Adrenal gland (tissue), 5 donors: ENCODE measurements at regions not wholly inside any gene's neighbourhood (a gene's known extent, or its start where the extent isn't known, plus 50 kb on each side); places are given as distances from the start of the nearest gene placed in this dataset.

Source experiments
- POLR2A ChIP-seq, 2 donors: fragments of 450-650 bp; IDR thresholded peaks; one replicate each; pipeline ENCODE4 v1.6.1; 2017; ENCODE audit warnings: antibody characterized with exemption in 2 of 2, mild to moderate bottlenecking in 2 of 2, moderate library complexity in 1 of 2
- TF ChIP-seq, protein P1 (sequence below), 6 experiments: fragments of 450-650 bp in 4 of 6; fragments of 200-600 bp in 2 of 6; sonication (generic) in 1 of 6; IDR thresholded peaks; 1 replicate in 5 of 6; 2 replicates in 1 of 6; pipeline versions ENCODE4 v1.5.1 to v1.8.0; 2016 to 2021; ENCODE audit warnings: antibody characterized with exemption in 6 of 6, mild to moderate bottlenecking in 2 of 6, moderate library complexity in 1 of 6
- donor health status: DM: no; HTN: no; CAD: no.

DNA sequence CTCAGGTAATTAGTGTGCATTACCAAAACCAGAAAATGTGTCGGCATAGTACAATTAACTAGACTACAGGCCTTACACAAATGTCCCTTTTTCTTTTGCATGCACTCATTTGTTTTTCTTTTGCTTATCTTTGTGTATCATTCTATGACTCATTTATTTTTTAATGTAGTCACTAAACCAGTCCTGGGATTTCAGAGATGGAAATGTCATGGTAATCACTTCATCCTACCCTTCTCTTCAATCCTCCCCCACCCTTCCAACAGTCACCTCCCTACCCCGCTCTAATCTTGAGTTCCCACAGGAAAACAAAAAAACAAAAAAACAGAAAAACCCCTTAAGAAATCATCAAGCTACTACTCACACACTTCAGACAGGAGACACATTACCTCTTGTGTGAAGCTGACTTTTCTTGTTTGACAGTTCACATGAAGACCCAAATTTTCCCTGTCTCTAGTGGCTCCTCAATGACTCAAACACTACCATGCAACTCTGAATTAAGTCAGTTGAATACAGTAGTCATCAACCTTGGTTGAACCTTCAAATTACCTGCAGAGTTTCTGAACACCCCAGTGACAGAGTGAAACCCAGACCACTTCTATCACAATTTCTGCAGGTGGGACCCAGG is 242.4 kb upstream of the SALL1 start:
- no peak for TF ChIP-seq POLR2A (IDR thresholded peaks at IDR 0.05)
- TF ChIP-seq, protein P1, sequence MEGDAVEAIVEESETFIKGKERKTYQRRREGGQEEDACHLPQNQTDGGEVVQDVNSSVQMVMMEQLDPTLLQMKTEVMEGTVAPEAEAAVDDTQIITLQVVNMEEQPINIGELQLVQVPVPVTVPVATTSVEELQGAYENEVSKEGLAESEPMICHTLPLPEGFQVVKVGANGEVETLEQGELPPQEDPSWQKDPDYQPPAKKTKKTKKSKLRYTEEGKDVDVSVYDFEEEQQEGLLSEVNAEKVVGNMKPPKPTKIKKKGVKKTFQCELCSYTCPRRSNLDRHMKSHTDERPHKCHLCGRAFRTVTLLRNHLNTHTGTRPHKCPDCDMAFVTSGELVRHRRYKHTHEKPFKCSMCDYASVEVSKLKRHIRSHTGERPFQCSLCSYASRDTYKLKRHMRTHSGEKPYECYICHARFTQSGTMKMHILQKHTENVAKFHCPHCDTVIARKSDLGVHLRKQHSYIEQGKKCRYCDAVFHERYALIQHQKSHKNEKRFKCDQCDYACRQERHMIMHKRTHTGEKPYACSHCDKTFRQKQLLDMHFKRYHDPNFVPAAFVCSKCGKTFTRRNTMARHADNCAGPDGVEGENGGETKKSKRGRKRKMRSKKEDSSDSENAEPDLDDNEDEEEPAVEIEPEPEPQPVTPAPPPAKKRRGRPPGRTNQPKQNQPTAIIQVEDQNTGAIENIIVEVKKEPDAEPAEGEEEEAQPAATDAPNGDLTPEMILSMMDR (IDR thresholded peaks at IDR 0.05), result no peak
